Upper lobe of left lung (tissue), 6 donors: ENCODE measurements at regions not wholly inside any gene's neighbourhood (a gene's known extent, or its start where the extent isn't known, plus 50 kb on each side); places are given as distances from the start of the nearest gene placed in this dataset.

Experiments used
- ATAC-seq, 2 donors: fragments of 200-7000 bp; cut with Tn5 transposase; one replicate each; pipeline ENCODE4 v1.9.1; 2022; ENCODE audit warnings: mild to moderate bottlenecking in 2 of 2, moderate library complexity in 2 of 2; ENCODE audit not compliant: low FRiP score in 2 of 2
- DNase-seq, 2 donors: peaks; one replicate each; pipeline ENCODE4 v3.0.0-alpha.2; 2019 to 2020
- H3K27ac ChIP-seq, 4 donors: fragments of 200-600 bp; sonication (generic); one replicate each; pipeline ENCODE4 v1.5.1; 2016 to 2019
- H3K27me3 ChIP-seq, 4 donors: fragments of 200-600 bp; sonication (generic); one replicate each; pipeline ENCODE4 v1.5.1; 2017 to 2019
- H3K36me3 ChIP-seq, 4 donors: fragments of 200-600 bp; sonication (generic); one replicate each; pipeline ENCODE4 v1.5.1; 2016 to 2019
- H3K4me1 ChIP-seq, 4 donors: fragments of 200-600 bp; sonication (generic); one replicate each; pipeline ENCODE4 v1.5.1; 2018 to 2019
- H3K4me3 ChIP-seq, 4 donors: fragments of 200-600 bp; sonication (generic); one replicate each; pipeline ENCODE4 v1.5.1; 2017 to 2019; ENCODE audit warnings: mild to moderate bottlenecking in 2 of 4, moderate library complexity in 1 of 4
- H3K9me3 ChIP-seq, 4 donors: fragments of 200-600 bp; sonication (generic); one replicate each; pipeline ENCODE4 v1.5.1; 2018 to 2019
- EP300 ChIP-seq, 4 donors: sonication (generic); formaldehyde crosslinking; IDR thresholded peaks; one replicate each; pipeline ENCODE4 v1.5.1; 2017; ENCODE audit warnings: antibody characterized with exemption in 4 of 4, control low read depth in 2 of 4
- POLR2A ChIP-seq, 4 donors: fragments of 450-650 bp; IDR thresholded peaks; one replicate each; pipeline ENCODE4 v1.5.1; 2016 to 2017; ENCODE audit warnings: antibody characterized with exemption in 4 of 4, mild to moderate bottlenecking in 2 of 4
- POLR2AphosphoS5 ChIP-seq, 2 donors: sonication (generic); formaldehyde crosslinking; IDR thresholded peaks; one replicate each; pipeline ENCODE4 v1.5.1; 2017; ENCODE audit warnings: antibody characterized with exemption in 2 of 2
- WGBS, 2 donors: methylation state at CpG; one replicate each; pipeline ENCODE4 v1.1.5; 2017 to 2018; 5-methylcytosine and 5-hydroxymethylcytosine counted together
- TF ChIP-seq, protein P1 (sequence below), 6 experiments: fragments of 450-650 bp in 4 of 6; fragments of 200-600 bp in 2 of 6; sonication (generic) in 2 of 6; IDR thresholded peaks; one replicate each; pipeline ENCODE4 v1.5.1; 2016 to 2019; ENCODE audit warnings: antibody characterized with exemption in 6 of 6
- donor health status: DM: no; HTN: no; CAD: no; lungs with moderate emphysema.
- donor health status: DM: no; HTN: yes; CAD: no; lungs with severe emphysema.

DNA sequence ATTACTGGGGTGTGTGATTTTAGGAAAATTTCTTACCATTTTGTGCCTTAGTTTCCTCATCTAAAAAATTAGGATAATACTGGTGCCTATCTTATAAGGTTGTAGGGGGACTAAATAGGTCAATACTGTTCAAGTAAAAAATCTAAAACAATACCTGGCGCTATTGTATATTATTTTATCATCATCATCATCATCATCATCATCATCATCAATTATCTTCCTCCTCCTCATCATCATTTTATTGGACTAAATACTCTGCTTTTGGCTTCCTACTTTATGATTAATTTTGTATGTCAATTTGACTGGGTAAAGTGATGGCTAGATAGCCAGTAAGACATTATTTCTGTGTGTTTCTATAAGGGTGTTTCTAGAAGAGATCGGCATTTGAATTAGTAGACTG, 435.5 kb downstream of the DHX35 start:
- H3K27me3 ChIP-seq: no peaks in the 10 kb centered on the region
- no peak overlapping the region for H3K4me3 ChIP-seq
- WGBS, 2 donors: 88 to 96% methylated on average over 2 of the region's 2 CpGs
- TF ChIP-seq EP300 (IDR thresholded peaks at IDR 0.05) (no peak), POLR2A (IDR thresholded peaks at IDR 0.05) (no peak)
- no peak for ATAC-seq
- no peak for DNase-seq
- H3K27ac ChIP-seq: no peak overlapping the region
- no peaks in the 10 kb centered on the region for H3K4me1 ChIP-seq
- no peaks in the 10 kb centered on the region for H3K9me3 ChIP-seq
- no peaks in the 10 kb centered on the region for H3K36me3 ChIP-seq

DNA sequence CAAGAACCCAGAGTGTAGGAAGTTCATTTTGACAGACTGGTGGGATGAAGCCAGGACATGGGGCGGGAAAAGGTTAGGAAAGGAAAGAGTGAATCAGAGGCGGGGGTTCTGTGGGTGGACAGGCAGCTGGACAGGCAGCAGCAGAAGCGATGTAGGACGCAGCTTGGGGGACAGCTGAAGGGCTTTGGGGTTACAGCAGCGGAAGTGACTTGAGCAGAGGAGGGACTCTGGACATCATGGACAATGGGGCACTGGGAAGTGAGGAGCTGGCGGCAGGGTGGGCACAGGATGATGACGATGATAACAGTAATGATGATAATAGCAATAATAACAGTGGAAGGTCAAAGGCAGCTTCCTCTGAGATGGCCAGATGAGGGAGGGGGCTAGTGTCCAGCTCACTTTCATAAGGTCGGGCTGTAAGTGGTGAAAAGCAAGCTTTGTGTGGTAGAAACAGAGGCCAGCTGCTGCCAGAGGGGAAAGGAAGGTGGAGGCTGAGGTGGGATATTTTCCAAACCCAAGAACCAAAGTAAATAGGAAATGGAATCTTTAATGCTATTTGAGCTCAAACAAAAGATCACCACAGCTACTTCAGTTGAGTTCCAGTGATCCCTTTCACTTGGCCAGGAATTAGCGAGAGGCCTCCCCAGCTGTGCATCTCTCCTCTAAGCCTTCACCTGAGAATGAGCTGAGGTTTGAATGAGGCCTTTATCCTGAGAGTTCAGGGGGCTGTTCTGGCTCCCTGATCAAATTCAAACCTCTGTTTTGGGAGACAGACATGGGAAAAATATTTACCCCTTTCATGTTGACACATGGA, 433.5 kb downstream of the DHX35 start:
- no peaks in the 10 kb centered on the region for H3K27me3 ChIP-seq
- H3K4me1 ChIP-seq: no peaks in the 10 kb centered on the region
- no peaks in the 10 kb centered on the region for H3K36me3 ChIP-seq
- ATAC-seq (no peak), DNase-seq (no peak)
- no peak overlapping the region for H3K27ac ChIP-seq
- TF ChIP-seq, protein P1, sequence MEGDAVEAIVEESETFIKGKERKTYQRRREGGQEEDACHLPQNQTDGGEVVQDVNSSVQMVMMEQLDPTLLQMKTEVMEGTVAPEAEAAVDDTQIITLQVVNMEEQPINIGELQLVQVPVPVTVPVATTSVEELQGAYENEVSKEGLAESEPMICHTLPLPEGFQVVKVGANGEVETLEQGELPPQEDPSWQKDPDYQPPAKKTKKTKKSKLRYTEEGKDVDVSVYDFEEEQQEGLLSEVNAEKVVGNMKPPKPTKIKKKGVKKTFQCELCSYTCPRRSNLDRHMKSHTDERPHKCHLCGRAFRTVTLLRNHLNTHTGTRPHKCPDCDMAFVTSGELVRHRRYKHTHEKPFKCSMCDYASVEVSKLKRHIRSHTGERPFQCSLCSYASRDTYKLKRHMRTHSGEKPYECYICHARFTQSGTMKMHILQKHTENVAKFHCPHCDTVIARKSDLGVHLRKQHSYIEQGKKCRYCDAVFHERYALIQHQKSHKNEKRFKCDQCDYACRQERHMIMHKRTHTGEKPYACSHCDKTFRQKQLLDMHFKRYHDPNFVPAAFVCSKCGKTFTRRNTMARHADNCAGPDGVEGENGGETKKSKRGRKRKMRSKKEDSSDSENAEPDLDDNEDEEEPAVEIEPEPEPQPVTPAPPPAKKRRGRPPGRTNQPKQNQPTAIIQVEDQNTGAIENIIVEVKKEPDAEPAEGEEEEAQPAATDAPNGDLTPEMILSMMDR (IDR thresholded peaks at IDR 0.05): no peak
- TF ChIP-seq EP300 (IDR thresholded peaks at IDR 0.05): no peak
- TF ChIP-seq POLR2A (IDR thresholded peaks at IDR 0.05): no peak
- TF ChIP-seq POLR2AphosphoS5 (IDR thresholded peaks at IDR 0.05): no peak
- H3K9me3 ChIP-seq: no peaks in the 10 kb centered on the region
- H3K4me3 ChIP-seq: no peak overlapping the region
- 75 to 77% methylated on average over 9 of the region's 9 CpGs for WGBS, 2 donors

DNA sequence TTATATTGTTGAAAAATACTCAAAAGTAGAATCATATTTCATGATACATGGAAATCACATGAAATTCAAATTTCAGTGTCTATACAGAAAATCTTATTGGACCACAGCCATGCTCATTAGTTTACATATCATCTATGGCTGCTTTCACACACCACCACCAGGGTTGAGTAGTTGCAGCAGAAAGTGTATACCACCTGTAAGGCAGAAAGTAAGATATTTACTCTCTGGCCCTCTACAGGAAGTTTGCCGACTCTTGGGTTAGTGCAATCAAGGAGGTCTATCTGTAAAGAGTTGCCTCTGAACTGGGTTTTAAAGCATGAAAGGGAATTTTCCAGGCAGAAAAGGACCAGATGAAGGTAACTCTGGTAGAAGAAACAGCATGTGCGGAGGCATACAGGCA, 432.3 kb downstream of the DHX35 start:
- H3K9me3 ChIP-seq: no peaks in the 10 kb centered on the region
- WGBS, 2 donors: 85 to 100% methylated on average over 2 of the region's 2 CpGs
- H3K4me3 ChIP-seq: no peak overlapping the region
- H3K27me3 ChIP-seq: no peaks in the 10 kb centered on the region
- no peaks in the 10 kb centered on the region for H3K36me3 ChIP-seq
- no peaks in the 10 kb centered on the region for H3K4me1 ChIP-seq
- H3K27ac ChIP-seq: no peak overlapping the region
- DNase-seq: no peak
- TF ChIP-seq, protein P1 (IDR thresholded peaks at IDR 0.05): no peak
- TF ChIP-seq POLR2A (IDR thresholded peaks at IDR 0.05): no peak
- no peak for TF ChIP-seq EP300 (IDR thresholded peaks at IDR 0.05)
- no peak for TF ChIP-seq POLR2AphosphoS5 (IDR thresholded peaks at IDR 0.05)
- ATAC-seq: no peak

DNA sequence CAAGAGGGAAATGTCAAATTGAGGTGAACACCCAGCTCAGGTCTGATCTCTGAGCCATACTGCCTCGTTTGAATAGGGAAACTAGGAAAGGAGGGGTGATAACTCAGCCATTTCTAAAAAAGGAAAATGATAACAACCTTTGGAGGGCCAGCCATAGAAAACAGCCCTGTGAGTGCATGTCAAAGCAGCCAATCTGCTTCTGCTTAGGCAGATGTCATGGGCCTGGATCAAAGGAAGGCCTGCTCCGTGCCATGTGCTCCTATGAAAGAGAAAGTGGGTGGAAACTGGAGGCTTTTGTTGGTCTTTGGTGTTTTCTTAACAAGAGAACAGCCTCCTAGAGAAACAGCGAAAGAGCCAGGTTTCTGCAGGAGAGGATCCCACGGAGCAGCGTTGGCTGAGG, 428.0 kb downstream of the DHX35 start:
- no peaks in the 10 kb centered on the region for H3K27me3 ChIP-seq
- H3K4me1 ChIP-seq: no peaks in the 10 kb centered on the region
- 73 to 82% methylated on average over 3 to 5 of the region's 5 CpGs for WGBS, 2 donors
- TF ChIP-seq POLR2A (IDR thresholded peaks at IDR 0.05): no peak
- no peak for TF ChIP-seq POLR2AphosphoS5 (IDR thresholded peaks at IDR 0.05)
- TF ChIP-seq, protein P1 (IDR thresholded peaks at IDR 0.05): no peak
- no peak for TF ChIP-seq EP300 (IDR thresholded peaks at IDR 0.05)
- ATAC-seq (no peak), DNase-seq (no peak)
- H3K36me3 ChIP-seq: no peaks in the 10 kb centered on the region
- no peak overlapping the region for H3K27ac ChIP-seq
- H3K9me3 ChIP-seq: no peaks in the 10 kb centered on the region
- H3K4me3 ChIP-seq: no peak overlapping the region

DNA sequence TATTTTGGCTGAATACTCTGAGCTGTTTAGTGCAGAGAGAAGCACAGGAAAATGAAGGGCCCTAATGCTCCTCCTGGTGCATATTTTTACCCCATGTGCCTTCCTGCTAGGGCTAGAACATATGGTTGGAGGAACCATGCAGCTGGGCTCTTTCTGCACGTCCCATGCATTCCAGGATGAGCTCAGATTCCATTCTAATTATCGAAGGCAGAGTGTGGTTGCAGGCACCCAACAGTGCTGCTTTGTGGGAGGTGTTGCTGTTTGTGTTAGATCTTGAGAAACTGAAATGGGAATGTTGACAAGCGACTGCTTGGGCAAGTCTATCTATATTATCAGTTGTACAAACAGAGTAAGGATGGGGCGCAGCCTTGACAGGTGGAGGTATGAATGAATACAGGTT, 419.5 kb downstream of the DHX35 start:
- 69 to 73% methylated on average over 3 to 4 of the region's 4 CpGs for WGBS, 2 donors
- Histone ChIP-seq H3K4me1 (no peaks in the 10 kb centered on the region), H3K27me3 (no peaks in the 10 kb centered on the region), H3K9me3 (no peaks in the 10 kb centered on the region), H3K36me3 (no peaks in the 10 kb centered on the region), H3K27ac (no peak overlapping the region), H3K4me3 (no peak overlapping the region)
- DNase-seq (no peak), ATAC-seq (no peak)
- TF ChIP-seq, protein P1 (IDR thresholded peaks at IDR 0.05): no peak
- TF ChIP-seq POLR2AphosphoS5 (IDR thresholded peaks at IDR 0.05): no peak
- TF ChIP-seq EP300 (IDR thresholded peaks at IDR 0.05): no peak
- no peak for TF ChIP-seq POLR2A (IDR thresholded peaks at IDR 0.05)
